Endothelial cell of umbilical vein (primary cell): ENCODE measurements at regions not wholly inside any gene's neighbourhood (a gene's known extent, or its start where the extent isn't known, plus 50 kb on each side); places are given as distances from the start of the nearest gene placed in this dataset.

ENCODE experiments used
- BruUV-seq: library from RNA; stranded (reverse); fragments of 400-500 nt; replicated peaks from 2 replicates; lab custom pipeline; 2021; lab: Mats Ljungman, UMichigan
- CTCF ChIA-PET: fragments of 300-600, 350-600 bp; sonication (Branson Sonifier 250); formaldehyde crosslinking; loops from one replicate; lab custom pipeline; 2021; ENCODE audit warnings: antibody characterized with exemption, inconsistent platforms; lab: Charles Lee
- POLR2A ChIA-PET: fragments of 300-600, 350-600 bp; sonication (Branson Sonifier 250); formaldehyde crosslinking; loops from one replicate; lab custom pipeline; 2021; ENCODE audit warnings: antibody characterized with exemption, inconsistent platforms; lab: Charles Lee
- DNase-seq: peaks from one replicate; pipeline ENCODE4 v3.0.0-alpha.2; 2011; ENCODE audit warnings: low read depth, low spot score
- FAIRE-seq: peaks from 2 replicates; lab custom pipeline; 2011; peaks lifted over from hg19 to GRCh38; lab: Jason Lieb, UNC
- H2AFZ ChIP-seq: 2 replicates; pipeline ENCODE4 v1.6.0; 2012; ENCODE audit warnings: low read depth, low read length, control low read depth, inconsistent platforms
- H3K27ac ChIP-seq: 2 replicates; pipeline ENCODE4 v1.5.1; 2011; ENCODE audit warnings: low read depth, mild to moderate bottlenecking, control low read depth, low read length, moderate library complexity; ENCODE audit not compliant: insufficient read depth
- H3K27me3 ChIP-seq, 2 experiments: 2 replicates each; pipeline versions ENCODE4 v1.6.0 to v1.6.1; 2011; ENCODE audit warnings: low read length in 2 of 2, mixed read lengths in 1 of 2; ENCODE audit not compliant: control insufficient read depth in 2 of 2, insufficient read depth in 2 of 2
- H3K36me3 ChIP-seq, 2 experiments: 2 replicates in 1 of 2; 3 replicates in 1 of 2; pipeline ENCODE4 v1.5.1; 2011; ENCODE audit warnings: low read length in 2 of 2, mild to moderate bottlenecking in 1 of 2, moderate library complexity in 1 of 2; ENCODE audit not compliant: control insufficient read depth in 2 of 2, insufficient read depth in 2 of 2; ENCODE audit errors: extremely low read depth in 1 of 2
- H3K4me1 ChIP-seq: 3 replicates; pipeline ENCODE4 v1.5.1; 2011; ENCODE audit warnings: mild to moderate bottlenecking, low read length; ENCODE audit not compliant: control insufficient read depth, insufficient read depth; ENCODE audit errors: extremely low read depth
- H3K4me2 ChIP-seq: 2 replicates; pipeline ENCODE4 v1.6.1; 2011; ENCODE audit warnings: low read length, control low read depth, mixed read lengths; ENCODE audit not compliant: insufficient read depth
- H3K4me3 ChIP-seq, 3 experiments: fragments of 200-600 bp in 1 of 3; sonication (generic), shearing (Covaris generic) in 1 of 3; replicated peaks in 1 of 3; 2 replicates each; pipeline ENCODE4 v1.5.1; 2011 to 2016; ENCODE audit warnings: control low read depth in 3 of 3, low read length in 3 of 3, mild to moderate bottlenecking in 2 of 3, inconsistent platforms in 1 of 3, low read depth in 1 of 3, moderate library complexity in 1 of 3; ENCODE audit not compliant: insufficient read depth in 1 of 3
- H3K79me2 ChIP-seq: 2 replicates; pipeline ENCODE4 v1.6.0; 2012; ENCODE audit warnings: low read length, inconsistent platforms; ENCODE audit not compliant: control insufficient read depth, insufficient read depth
- H3K9ac ChIP-seq: replicated peaks from 2 replicates; pipeline ENCODE3; 2011; ENCODE audit warnings: low read length, control low read depth; ENCODE audit not compliant: insufficient read depth; ENCODE audit errors: extremely low read depth
- H3K9me1 ChIP-seq: replicated peaks from 3 replicates; pipeline ENCODE4 v1.6.0; 2011; ENCODE audit warnings: mild to moderate bottlenecking, low read length; ENCODE audit not compliant: control insufficient read depth, insufficient read depth; ENCODE audit errors: extremely low read depth
- H3K9me3 ChIP-seq: replicated peaks from 2 replicates; pipeline ENCODE4 v1.5.1; 2012; ENCODE audit warnings: low read length, inconsistent platforms; ENCODE audit not compliant: control insufficient read depth, insufficient read depth
- H4K20me1 ChIP-seq: replicated peaks from 2 replicates; pipeline ENCODE3; 2011; ENCODE audit warnings: mild to moderate bottlenecking, low read length; ENCODE audit not compliant: control insufficient read depth, insufficient read depth; ENCODE audit errors: extremely low read depth
- CTCF ChIP-seq, 2 donors: IDR thresholded peaks; 1 replicate in 1 of 2; 2 replicates in 1 of 2; pipeline ENCODE4 v1.5.1; 2011; ENCODE audit warnings: low read length in 2 of 2, mild to moderate bottlenecking in 2 of 2, moderate library complexity in 2 of 2, control low read depth in 1 of 2, inconsistent platforms in 1 of 2, low read depth in 1 of 2; ENCODE audit not compliant: insufficient read depth in 1 of 2; ENCODE audit errors: extremely low read depth in 1 of 2
- EZH2 ChIP-seq: IDR thresholded peaks from 2 replicates; pipeline ENCODE4 v1.6.1; 2012; ENCODE audit warnings: borderline replicate concordance, low read depth, mild to moderate bottlenecking, moderate library complexity, low read length, inconsistent platforms; ENCODE audit not compliant: severe bottlenecking
- FOS ChIP-seq: IDR thresholded peaks from 2 replicates; pipeline ENCODE4 v1.6.1; 2011; ENCODE audit warnings: mild to moderate bottlenecking, low read length, moderate library complexity, borderline replicate concordance; ENCODE audit not compliant: insufficient read depth
- GATA2 ChIP-seq: IDR thresholded peaks from 2 replicates; pipeline ENCODE4 v1.7.0; 2011; ENCODE audit warnings: low read depth, mild to moderate bottlenecking, moderate library complexity, mixed read lengths, low read length; ENCODE audit not compliant: insufficient read length, insufficient read depth
- JUN ChIP-seq: IDR thresholded peaks from 2 replicates; pipeline ENCODE4 v1.6.1; 2011; ENCODE audit warnings: borderline replicate concordance, low read depth; ENCODE audit not compliant: insufficient read length, insufficient read depth
- MAX ChIP-seq: IDR thresholded peaks from 2 replicates; pipeline ENCODE4 v1.6.1; 2011; ENCODE audit not compliant: insufficient read depth, insufficient read length
- MYC ChIP-seq: IDR thresholded peaks from one replicate; pipeline ENCODE4 v1.6.1; 2011; ENCODE audit warnings: mild to moderate bottlenecking, low read depth, low read length
- POLR2A ChIP-seq: IDR thresholded peaks from 2 replicates; pipeline ENCODE4 v1.6.1; 2012; ENCODE audit warnings: low read depth, mild to moderate bottlenecking, control low read depth, low read length
- POLR2AphosphoS5 ChIP-seq: IDR thresholded peaks from 2 replicates; pipeline ENCODE4 v1.6.1; 2012; ENCODE audit warnings: low read depth, mild to moderate bottlenecking, control low read depth, low read length, moderate library complexity; ENCODE audit not compliant: insufficient read depth
- dilution Hi-C: fragments of 300-500 bp; cut with MboI; formaldehyde crosslinking; loops from one replicate; pipeline ENCODE4 v1.15.0; 2019; ENCODE audit warnings: low sequenced_read_pairs; ENCODE audit not compliant: extremely low pct_ligation_motif_present
- intact Hi-C: fragments of 100-400 bp; cut with micrococcal nuclease; formaldehyde crosslinking; loops from one replicate; pipeline ENCODE4 v1.10.0; 2022

- dilution Hi-C loops = no loop called here
- FAIRE-seq = no peak
These were observed 266.8 kb downstream of the RHOU start for GRCh38 chr1:229002037-229002436.

More at GRCh38 chr1:229002037-229002436, 266.8 kb downstream of the RHOU start:
- Histone ChIP-seq H2AFZ (no peak overlapping the region), H3K4me1 (no peaks in the 10 kb centered on the region), H3K79me2 (no peaks in the 10 kb centered on the region), H3K4me3 (no peak overlapping the region), H3K9me1 (no peaks in the 10 kb centered on the region), H3K27me3 (no peaks in the 10 kb centered on the region), H3K9ac (no peak overlapping the region), H3K4me2 (no peak overlapping the region), H4K20me1 (no peaks in the 10 kb centered on the region), H3K36me3 (no peaks in the 10 kb centered on the region), H3K9me3 (no peaks in the 10 kb centered on the region), H3K27ac (no peak overlapping the region)
- no TSS peak for BruUV-seq
- intact Hi-C loops = no loop called here
- DNase-seq = no peak
- ChIA-PET CTCF (no interaction called here), POLR2A (no interaction called here)
- no peak for TF ChIP-seq EZH2
- TF ChIP-seq MAX = no peak
- TF ChIP-seq JUN = no peak
- no peak for TF ChIP-seq MYC
- no peak for TF ChIP-seq GATA2
- no peak for TF ChIP-seq FOS
- no peak for TF ChIP-seq POLR2A
- no peak for TF ChIP-seq POLR2AphosphoS5
- no peak for TF ChIP-seq CTCF (IDR thresholded peaks at IDR 0.05; ENCODE audit: extremely low read depth in 1 of 2, insufficient read depth in 1 of 2, low read depth in 1 of 2, low read length in 2 of 2)
